Chondrocyte (in vitro differentiated cells): ENCODE measurements at regions not wholly inside any gene's neighbourhood (a gene's known extent, or its start where the extent isn't known, plus 50 kb on each side); places are given as distances from the start of the nearest gene placed in this dataset.
A peak's percentile ranks its signal among the peaks of the same experiment; 100 is the strongest.

ENCODE experiments used
- DNase-seq: peaks from one replicate; pipeline ENCODE4 v3.0.0; 2021; ENCODE audit warnings: mixed read lengths, low spot score
- H3K27ac Mint-ChIP-seq: one replicate; pipeline ENCODE4 v1.8.0; 2021; ENCODE audit warnings: mild to moderate bottlenecking, moderate library complexity, mixed read lengths; ENCODE audit not compliant: unreplicated experiment
- H3K27me3 Mint-ChIP-seq: 2 replicates; pipeline ENCODE4 v1.8.0; 2021; ENCODE audit warnings: low read depth, mixed read lengths
- H3K36me3 Mint-ChIP-seq: 2 replicates; pipeline ENCODE4 v1.8.0; 2021; ENCODE audit warnings: low read depth, mixed read lengths
- H3K4me1 Mint-ChIP-seq: 2 replicates; pipeline ENCODE4 v1.8.0; 2021; ENCODE audit warnings: low read depth, mild to moderate bottlenecking, mixed read lengths
- H3K4me3 Mint-ChIP-seq: one replicate; pipeline ENCODE4 v1.8.0; 2021; ENCODE audit warnings: mild to moderate bottlenecking, moderate library complexity, mixed read lengths; ENCODE audit not compliant: unreplicated experiment
- H3K9me3 Mint-ChIP-seq: 2 replicates; pipeline ENCODE4 v1.8.0; 2021; ENCODE audit warnings: low read depth, mixed read lengths
- TF ChIP-seq, protein P1 (sequence below): fragments of 200-600 bp; sonication (generic); IDR thresholded peaks from 2 replicates; pipeline ENCODE4 v1.5.0; 2021; ENCODE audit warnings: antibody characterized with exemption, mild to moderate bottlenecking, moderate library complexity

DNA sequence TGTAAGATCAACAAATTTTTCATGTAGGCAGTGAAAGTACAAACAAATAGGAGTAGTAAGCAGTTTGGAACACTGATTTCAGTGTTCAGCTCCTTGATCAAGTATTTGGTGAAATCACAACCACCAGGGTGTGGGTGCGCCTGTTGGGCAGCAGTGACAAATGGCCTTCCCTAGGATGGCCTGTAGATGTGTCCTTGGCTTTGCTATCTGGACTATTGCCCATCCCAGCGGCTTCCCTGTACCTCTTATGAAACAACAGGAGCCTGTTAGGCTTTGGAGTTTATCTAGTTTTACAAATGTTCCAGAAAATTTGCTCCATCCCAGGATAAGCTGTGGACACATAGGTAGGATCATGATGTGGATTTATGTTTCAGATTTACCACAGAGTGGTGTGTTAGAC, 216.8 kb upstream of the FAT1 start:
- Mint-ChIP-seq H3K27me3 (no peaks in the 10 kb centered on the region), H3K36me3 (no peaks in the 10 kb centered on the region), H3K4me1 (peaks cover 32% of the 10 kb centered on the region), H3K9me3 (no peaks in the 10 kb centered on the region), H3K4me3 (no peak overlapping the region), H3K27ac (no peak overlapping the region)
- TF ChIP-seq, protein P1, sequence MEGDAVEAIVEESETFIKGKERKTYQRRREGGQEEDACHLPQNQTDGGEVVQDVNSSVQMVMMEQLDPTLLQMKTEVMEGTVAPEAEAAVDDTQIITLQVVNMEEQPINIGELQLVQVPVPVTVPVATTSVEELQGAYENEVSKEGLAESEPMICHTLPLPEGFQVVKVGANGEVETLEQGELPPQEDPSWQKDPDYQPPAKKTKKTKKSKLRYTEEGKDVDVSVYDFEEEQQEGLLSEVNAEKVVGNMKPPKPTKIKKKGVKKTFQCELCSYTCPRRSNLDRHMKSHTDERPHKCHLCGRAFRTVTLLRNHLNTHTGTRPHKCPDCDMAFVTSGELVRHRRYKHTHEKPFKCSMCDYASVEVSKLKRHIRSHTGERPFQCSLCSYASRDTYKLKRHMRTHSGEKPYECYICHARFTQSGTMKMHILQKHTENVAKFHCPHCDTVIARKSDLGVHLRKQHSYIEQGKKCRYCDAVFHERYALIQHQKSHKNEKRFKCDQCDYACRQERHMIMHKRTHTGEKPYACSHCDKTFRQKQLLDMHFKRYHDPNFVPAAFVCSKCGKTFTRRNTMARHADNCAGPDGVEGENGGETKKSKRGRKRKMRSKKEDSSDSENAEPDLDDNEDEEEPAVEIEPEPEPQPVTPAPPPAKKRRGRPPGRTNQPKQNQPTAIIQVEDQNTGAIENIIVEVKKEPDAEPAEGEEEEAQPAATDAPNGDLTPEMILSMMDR = no peak
- no peak for DNase-seq

DNA sequence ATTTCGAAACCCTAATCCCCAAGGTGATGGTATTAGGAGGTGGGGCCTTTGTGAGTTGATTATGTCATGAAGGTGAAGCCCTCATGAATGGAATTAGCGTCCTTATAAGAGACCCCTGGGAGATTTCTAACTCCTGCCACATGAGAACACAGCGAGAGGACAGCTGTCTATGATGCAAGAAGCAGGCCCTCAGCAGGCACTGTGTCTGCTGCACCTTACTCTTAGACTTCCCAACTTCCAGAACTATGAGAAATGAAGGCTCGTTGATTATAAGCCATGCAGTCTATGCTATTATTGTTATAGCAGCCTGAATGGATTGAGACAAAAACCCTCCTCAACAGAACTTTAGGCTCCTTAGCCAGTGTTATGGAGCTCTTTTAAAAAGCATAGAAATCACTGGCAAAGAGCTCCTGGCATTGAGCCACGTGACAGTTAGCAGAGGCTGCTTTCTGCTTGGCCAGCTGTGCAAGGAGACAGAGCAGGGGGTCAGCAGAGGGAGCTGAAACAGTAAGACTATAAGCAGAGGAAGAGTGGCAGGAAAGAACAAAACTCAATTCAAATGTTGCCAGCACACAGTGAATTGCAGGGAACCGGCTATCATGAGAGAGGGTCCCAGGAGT, 219.2 kb upstream of the FAT1 start:
- H3K9me3 Mint-ChIP-seq = no peaks in the 10 kb centered on the region
- no peaks in the 10 kb centered on the region for H3K27me3 Mint-ChIP-seq
- H3K4me3 Mint-ChIP-seq = no peak overlapping the region
- H3K4me1 Mint-ChIP-seq = peaks cover 14% of the 10 kb centered on the region
- no peaks in the 10 kb centered on the region for H3K36me3 Mint-ChIP-seq
- TF ChIP-seq, protein P1 = peak; percentile 61
- no peak for DNase-seq
- H3K27ac Mint-ChIP-seq = peak overlapping the region; percentile 38

DNA sequence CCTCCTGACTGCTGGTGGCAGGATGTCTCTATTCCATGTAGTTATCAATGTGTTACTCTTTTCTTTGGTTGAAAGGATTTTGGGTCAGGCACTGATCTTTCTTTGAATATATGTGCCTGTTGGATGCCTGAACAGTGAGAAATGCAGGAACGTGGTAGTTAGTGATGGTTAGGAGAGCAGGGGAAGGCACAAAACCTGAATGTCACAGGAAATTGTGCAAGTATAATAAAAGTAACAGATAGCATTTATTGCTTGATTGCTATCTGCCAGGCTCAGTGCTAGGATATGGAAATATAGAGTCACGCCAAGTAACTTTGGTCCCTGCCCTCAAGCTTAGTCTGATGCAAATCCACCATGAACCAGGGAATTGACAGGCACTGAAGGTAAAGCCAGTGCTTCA, 219.8 kb upstream of the FAT1 start:
- DNase-seq = no peak
- no peak overlapping the region for H3K27ac Mint-ChIP-seq

DNA sequence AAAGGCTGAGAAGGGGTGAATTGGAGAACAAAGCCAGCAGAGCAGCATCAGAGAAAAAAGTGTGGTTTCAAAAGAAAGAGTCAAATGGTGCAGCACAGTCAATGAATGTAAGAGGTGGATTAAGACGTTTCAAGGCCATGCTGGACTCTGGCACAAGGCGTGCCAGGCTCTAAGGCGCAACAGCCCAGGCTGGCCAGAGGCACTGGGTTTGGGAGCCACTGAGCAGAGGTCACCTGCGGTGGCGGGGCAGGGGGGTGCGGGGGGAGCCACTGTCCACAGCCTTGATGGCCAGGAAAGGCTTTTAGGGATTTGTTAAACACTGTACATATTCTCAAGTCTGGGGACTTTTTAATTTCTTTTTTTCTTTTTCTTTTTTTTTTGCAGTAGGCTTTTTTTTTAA, 222.5 kb upstream of the FAT1 start:
- DNase-seq = no peak
- H3K27me3 Mint-ChIP-seq = no peaks in the 10 kb centered on the region
- H3K9me3 Mint-ChIP-seq = peaks cover under 1% of the 10 kb centered on the region
- H3K36me3 Mint-ChIP-seq = no peaks in the 10 kb centered on the region
- H3K4me3 Mint-ChIP-seq = no peak overlapping the region
- TF ChIP-seq, protein P1 = no peak
- H3K4me1 Mint-ChIP-seq = peaks cover 30% of the 10 kb centered on the region
- H3K27ac Mint-ChIP-seq = no peak overlapping the region

More for the DNA sequence above, 219.8 kb upstream of the FAT1 start:
- H3K4me1 Mint-ChIP-seq = peaks cover 19% of the 10 kb centered on the region
- H3K9me3 Mint-ChIP-seq = no peaks in the 10 kb centered on the region
- H3K4me3 Mint-ChIP-seq = no peak overlapping the region
- no peaks in the 10 kb centered on the region for H3K27me3 Mint-ChIP-seq
- TF ChIP-seq, protein P1 = no peak
- no peaks in the 10 kb centered on the region for H3K36me3 Mint-ChIP-seq

DNA sequence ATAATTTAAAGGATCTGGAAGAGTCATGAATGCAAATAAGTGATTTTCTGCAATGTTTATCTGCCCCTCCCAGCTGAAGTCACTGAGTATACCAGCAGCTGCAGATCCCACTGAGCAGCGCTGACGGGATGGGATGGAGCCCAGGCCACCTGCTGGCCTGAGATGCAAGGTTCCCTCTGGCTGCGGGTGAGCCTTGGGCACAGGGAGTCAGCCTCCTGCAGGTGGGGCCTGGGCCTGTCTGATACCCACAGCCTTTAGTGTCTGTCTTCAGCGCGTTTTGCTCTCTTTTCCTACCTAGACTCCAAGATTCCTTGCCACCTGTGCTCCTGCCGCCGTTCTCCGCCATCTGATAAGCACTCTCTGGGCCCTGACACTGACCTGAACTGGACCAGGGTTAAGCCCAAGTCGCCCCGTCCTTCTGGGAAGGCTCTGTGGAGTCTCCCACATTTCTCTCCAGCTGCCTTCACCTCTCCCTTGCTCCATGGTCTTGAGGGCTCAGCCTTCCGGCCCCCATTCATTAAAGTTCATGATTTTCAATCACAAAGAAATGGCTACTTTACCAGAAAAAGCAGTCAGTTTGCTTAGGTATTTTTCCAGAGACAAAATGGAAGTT, 223.1 kb upstream of the FAT1 start:
- peaks cover 30% of the 10 kb centered on the region for H3K4me1 Mint-ChIP-seq
- H3K27ac Mint-ChIP-seq = no peak overlapping the region
- H3K9me3 Mint-ChIP-seq = peaks cover 5% of the 10 kb centered on the region
- DNase-seq = no peak
- no peaks in the 10 kb centered on the region for H3K27me3 Mint-ChIP-seq
- no peaks in the 10 kb centered on the region for H3K36me3 Mint-ChIP-seq
- H3K4me3 Mint-ChIP-seq = no peak overlapping the region
- TF ChIP-seq, protein P1 = peak; percentile 64
